ENCODE measurements at regions not wholly inside any gene's neighbourhood (a gene's known extent, or its start where the extent isn't known, plus 50 kb on each side); places are given as distances from the start of the nearest gene placed in this dataset.
"Not testable (repeated sequence)": the region's sequence is repeated elsewhere in the genome, so short reads cannot be mapped to it uniquely, and the experiment has no call there.

DNA sequence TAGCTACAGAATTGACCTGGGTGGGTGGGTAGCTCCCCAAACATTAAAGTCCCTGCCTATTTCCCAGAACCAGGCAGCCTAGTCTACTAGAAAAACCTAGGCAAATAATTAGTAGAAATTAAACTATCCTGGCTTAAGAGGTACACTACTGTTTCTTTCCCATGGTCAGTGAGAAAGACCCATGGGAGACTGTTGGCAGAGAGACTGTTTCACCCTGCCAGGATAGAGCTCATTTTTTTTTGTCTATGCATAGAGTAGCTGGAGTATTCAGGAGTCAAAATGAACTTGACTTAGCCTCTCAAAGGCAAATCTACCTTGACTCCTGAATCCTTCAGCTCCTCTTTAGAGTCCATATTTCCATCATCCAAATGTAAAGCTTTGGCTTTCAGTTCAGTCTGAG lies 107.0 kb upstream of the AR start:
- H3K4me3 ChIP-seq (replicated peaks in 1 of 2; ENCODE audit: low read depth in 2 of 2, low read length in 2 of 2): no peak overlapping the region
- no peak for DNase-seq (ENCODE audit: low read depth in 2 of 2)
- TF ChIP-seq, protein P1, sequence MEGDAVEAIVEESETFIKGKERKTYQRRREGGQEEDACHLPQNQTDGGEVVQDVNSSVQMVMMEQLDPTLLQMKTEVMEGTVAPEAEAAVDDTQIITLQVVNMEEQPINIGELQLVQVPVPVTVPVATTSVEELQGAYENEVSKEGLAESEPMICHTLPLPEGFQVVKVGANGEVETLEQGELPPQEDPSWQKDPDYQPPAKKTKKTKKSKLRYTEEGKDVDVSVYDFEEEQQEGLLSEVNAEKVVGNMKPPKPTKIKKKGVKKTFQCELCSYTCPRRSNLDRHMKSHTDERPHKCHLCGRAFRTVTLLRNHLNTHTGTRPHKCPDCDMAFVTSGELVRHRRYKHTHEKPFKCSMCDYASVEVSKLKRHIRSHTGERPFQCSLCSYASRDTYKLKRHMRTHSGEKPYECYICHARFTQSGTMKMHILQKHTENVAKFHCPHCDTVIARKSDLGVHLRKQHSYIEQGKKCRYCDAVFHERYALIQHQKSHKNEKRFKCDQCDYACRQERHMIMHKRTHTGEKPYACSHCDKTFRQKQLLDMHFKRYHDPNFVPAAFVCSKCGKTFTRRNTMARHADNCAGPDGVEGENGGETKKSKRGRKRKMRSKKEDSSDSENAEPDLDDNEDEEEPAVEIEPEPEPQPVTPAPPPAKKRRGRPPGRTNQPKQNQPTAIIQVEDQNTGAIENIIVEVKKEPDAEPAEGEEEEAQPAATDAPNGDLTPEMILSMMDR (IDR thresholded peaks at IDR 0.05; ENCODE audit: low read depth, low read length): no peak

DNA sequence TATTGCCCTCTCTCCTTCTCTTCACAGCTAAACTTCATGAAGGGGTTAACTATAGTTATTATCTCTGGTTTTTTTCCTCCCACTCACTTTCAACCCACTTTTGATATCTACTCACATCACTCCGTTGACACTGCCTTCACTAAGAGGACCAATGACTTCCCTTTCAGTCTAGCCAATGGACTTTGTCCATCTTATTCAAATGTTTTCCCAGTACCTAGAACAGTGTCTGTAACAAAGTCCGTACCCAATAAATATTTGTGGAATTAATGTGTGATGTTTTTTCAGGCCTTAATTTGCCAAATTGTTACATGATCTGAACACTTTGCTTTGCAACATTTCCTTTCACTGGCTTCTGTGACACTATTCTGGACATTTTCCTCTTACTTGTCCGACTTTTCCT lies 106.0 kb upstream of the AR start:
- TF ChIP-seq, protein P1 (IDR thresholded peaks at IDR 0.05; ENCODE audit: low read depth, low read length): no peak
- DNase-seq (ENCODE audit: low read depth in 2 of 2): no peak

DNA sequence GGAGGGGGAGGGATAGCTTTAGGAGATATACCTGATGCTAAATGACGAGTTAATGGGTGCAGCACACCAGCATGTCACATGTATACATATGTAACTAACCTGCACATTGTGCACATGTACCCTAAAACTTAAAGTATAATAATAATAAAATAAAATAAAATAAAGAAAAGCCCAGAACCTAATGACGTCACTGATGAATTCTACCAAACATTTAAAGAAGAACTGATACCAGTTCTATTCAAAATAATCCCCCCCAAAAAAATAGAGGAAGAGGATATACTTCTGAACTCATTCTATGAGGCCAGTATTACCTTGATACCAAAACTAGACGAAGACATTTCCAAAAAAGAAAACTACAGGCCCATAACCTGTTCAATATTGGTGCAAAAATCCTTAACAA lies 68.6 kb upstream of the AR start:
- DNase-seq (ENCODE audit: low read depth in 2 of 2); H3K4me3 ChIP-seq (replicated peaks in 1 of 2; ENCODE audit: low read depth in 2 of 2, low read length in 2 of 2): not testable (repeated sequence)

More for the DNA sequence above, 106.0 kb upstream of the AR start:
- no peak overlapping the region for H3K4me3 ChIP-seq (replicated peaks in 1 of 2; ENCODE audit: low read depth in 2 of 2, low read length in 2 of 2)

DNA sequence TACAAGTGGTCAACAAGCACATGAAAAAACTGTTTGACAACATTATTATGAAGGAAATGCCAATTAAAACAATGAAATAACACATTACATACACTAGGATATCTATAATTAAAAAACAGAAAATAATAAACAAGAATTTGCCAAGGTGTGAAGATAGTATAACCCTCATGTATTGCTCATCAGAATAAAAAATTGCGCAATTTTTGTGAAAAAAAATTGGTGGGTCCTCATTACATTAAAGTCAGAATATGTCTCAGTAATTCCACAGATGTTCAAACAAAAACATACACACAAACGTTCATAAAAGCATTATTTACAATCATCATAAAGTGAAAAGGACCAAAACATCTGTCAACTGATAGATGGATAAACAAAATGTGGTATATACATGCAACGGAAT lies 63.0 kb upstream of the AR start:
- TF ChIP-seq, protein P1 (IDR thresholded peaks at IDR 0.05; ENCODE audit: low read depth, low read length): no peak
- DNase-seq (ENCODE audit: low read depth in 2 of 2): no peak
- no peak overlapping the region for H3K4me3 ChIP-seq (replicated peaks in 1 of 2; ENCODE audit: low read depth in 2 of 2, low read length in 2 of 2)

All from cardiac fibroblast (primary cell).